Breast epithelium (tissue), 4 donors: ENCODE measurements at regions not wholly inside any gene's neighbourhood (a gene's known extent, or its start where the extent isn't known, plus 50 kb on each side); places are given as distances from the start of the nearest gene placed in this dataset.

ENCODE experiments used
- DNase-seq, 2 donors: peaks; one replicate each; pipeline ENCODE4 v3.0.0-alpha.2; 2019; ENCODE audit warnings: low spot score in 2 of 2
- H3K27ac ChIP-seq, 2 donors: fragments of 200-600 bp; sonication (generic) in 1 of 2; one replicate each; pipeline ENCODE4 v1.5.1; 2016 to 2019; ENCODE audit warnings: mild to moderate bottlenecking in 1 of 2
- H3K27me3 ChIP-seq, 2 donors: fragments of 200-600 bp; sonication (generic) in 1 of 2; one replicate each; pipeline versions ENCODE4 v1.5.1 to v1.6.0; 2017 to 2019; ENCODE audit warnings: control low read depth in 1 of 2, mild to moderate bottlenecking in 1 of 2
- H3K36me3 ChIP-seq: fragments of 200-600 bp; one replicate; pipeline ENCODE4 v1.5.1; 2019
- H3K4me1 ChIP-seq, 2 donors: fragments of 200-600 bp; sonication (generic); one replicate each; pipeline ENCODE4 v1.5.1; 2016 to 2019; ENCODE audit warnings: control low read depth in 1 of 2
- H3K4me3 ChIP-seq, 3 donors: fragments of 200-600 bp; sonication (generic); 1 replicate in 2 of 3; 2 replicates in 1 of 3; pipeline ENCODE4 v1.5.1; 2016 to 2019; ENCODE audit warnings: mild to moderate bottlenecking in 3 of 3, moderate library complexity in 2 of 3
- H3K9me3 ChIP-seq, 2 donors: fragments of 200-600 bp; sonication (generic) in 1 of 2; one replicate each; pipeline ENCODE4 v1.5.1; 2016 to 2019; ENCODE audit warnings: control low read depth in 1 of 2
- CTCF ChIP-seq, 3 donors: fragments of 450-650 bp; IDR thresholded peaks; one replicate each; pipeline ENCODE4 v1.5.1; 2016 to 2017; ENCODE audit warnings: antibody characterized with exemption in 3 of 3, mild to moderate bottlenecking in 3 of 3, moderate library complexity in 3 of 3
- POLR2A ChIP-seq: fragments of 450-650 bp; IDR thresholded peaks from one replicate; pipeline ENCODE4 v1.6.1; 2016; ENCODE audit warnings: antibody characterized with exemption, mild to moderate bottlenecking, moderate library complexity
- POLR2AphosphoS5 ChIP-seq, 3 donors: sonication (generic); formaldehyde crosslinking; IDR thresholded peaks; one replicate each; pipeline ENCODE4 v1.6.1; 2017; ENCODE audit warnings: antibody characterized with exemption in 3 of 3
- intact Hi-C: fragments of 100-400 bp; cut with DNase I; formaldehyde crosslinking; loops from one replicate; pipeline ENCODE4 v1.15.1; 2023; ENCODE audit warnings: low total_unique reads

- intact Hi-C loops: loop anchor here (5.0 kb wide), 1 partner anchor 711 kb away; no protein-coding TSS in a partner anchor
- H3K9me3 ChIP-seq: no peaks in the 10 kb centered on the region
- DNase-seq: no peak
Observed at GRCh38 chr9:119803679-119804078, 434.4 kb upstream of the BRINP1 start.

GRCh38 chr9:119802621-119803020 lies 433.4 kb upstream of the BRINP1 start:
- Histone ChIP-seq H3K27me3 (no peaks in the 10 kb centered on the region), H3K27ac (no peak overlapping the region), H3K9me3 (no peaks in the 10 kb centered on the region), H3K36me3 (no peaks in the 10 kb centered on the region), H3K4me1 (no peaks in the 10 kb centered on the region), H3K4me3 (no peak overlapping the region)
- TF ChIP-seq POLR2A (no peak), POLR2AphosphoS5 (IDR thresholded peaks at IDR 0.05) (no peak), CTCF (IDR thresholded peaks at IDR 0.05) (no peak)
- no peak for DNase-seq
- intact Hi-C loops: loop anchor here (5.0 kb wide), 1 partner anchor 710 kb away; no protein-coding TSS in a partner anchor

More at GRCh38 chr9:119803679-119804078, 434.4 kb upstream of the BRINP1 start:
- no peak for TF ChIP-seq CTCF (IDR thresholded peaks at IDR 0.05)
- TF ChIP-seq POLR2AphosphoS5 (IDR thresholded peaks at IDR 0.05): no peak
- TF ChIP-seq POLR2A: no peak
- no peaks in the 10 kb centered on the region for H3K36me3 ChIP-seq
- H3K4me1 ChIP-seq: no peaks in the 10 kb centered on the region
- no peak overlapping the region for H3K27ac ChIP-seq
- H3K4me3 ChIP-seq: no peak overlapping the region
- H3K27me3 ChIP-seq: no peaks in the 10 kb centered on the region

DNA sequence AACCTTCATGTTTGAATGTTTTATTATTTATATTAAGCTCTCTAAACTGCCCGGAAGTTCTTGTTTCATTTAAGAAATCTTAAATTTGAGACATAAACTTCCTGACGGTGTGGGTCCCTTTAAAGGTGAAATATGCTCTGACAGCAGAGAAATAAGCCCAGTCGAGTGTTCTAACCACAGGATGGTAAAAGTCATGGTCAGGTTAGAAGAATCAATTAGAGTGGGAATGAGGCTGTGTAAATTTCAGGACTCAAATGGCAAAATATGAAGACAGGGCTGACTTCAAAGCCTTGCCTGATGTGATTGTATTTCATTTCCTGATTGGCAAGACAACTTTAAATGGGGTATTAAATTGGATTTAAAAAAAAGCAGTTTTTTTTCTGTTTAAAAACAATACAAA lies 432.9 kb upstream of the BRINP1 start:
- Histone ChIP-seq H3K4me3 (no peak overlapping the region), H3K36me3 (no peaks in the 10 kb centered on the region), H3K27me3 (no peaks in the 10 kb centered on the region), H3K9me3 (no peaks in the 10 kb centered on the region), H3K4me1 (no peaks in the 10 kb centered on the region), H3K27ac (no peak overlapping the region)
- TF ChIP-seq POLR2A (no peak), POLR2AphosphoS5 (IDR thresholded peaks at IDR 0.05) (no peak), CTCF (IDR thresholded peaks at IDR 0.05) (no peak)
- DNase-seq: no peak
- intact Hi-C loops: loop anchor here (5.0 kb wide), 1 partner anchor 710 kb away; no protein-coding TSS in a partner anchor

DNA sequence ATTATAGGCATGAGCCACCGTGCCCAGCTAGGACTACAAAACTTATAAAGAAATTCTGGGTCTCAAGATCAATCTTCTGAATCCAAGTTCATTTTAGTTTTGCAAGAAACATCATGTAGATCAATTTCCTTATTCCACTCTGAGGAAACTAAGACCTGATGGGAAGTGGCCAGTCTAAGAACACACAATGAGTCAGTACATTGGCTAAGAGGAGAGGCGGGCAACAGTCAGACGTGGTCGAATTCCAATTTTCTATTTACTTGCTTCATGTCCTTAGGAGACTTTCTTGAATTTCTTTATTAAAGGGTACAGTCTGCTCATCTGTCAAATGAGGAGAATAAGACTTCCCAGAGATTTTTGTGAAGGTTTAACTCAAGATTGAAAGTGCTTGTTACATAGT lies 432.1 kb upstream of the BRINP1 start:
- no peak for TF ChIP-seq POLR2A
- no peak for TF ChIP-seq CTCF (IDR thresholded peaks at IDR 0.05)
- TF ChIP-seq POLR2AphosphoS5 (IDR thresholded peaks at IDR 0.05): no peak

DNA sequence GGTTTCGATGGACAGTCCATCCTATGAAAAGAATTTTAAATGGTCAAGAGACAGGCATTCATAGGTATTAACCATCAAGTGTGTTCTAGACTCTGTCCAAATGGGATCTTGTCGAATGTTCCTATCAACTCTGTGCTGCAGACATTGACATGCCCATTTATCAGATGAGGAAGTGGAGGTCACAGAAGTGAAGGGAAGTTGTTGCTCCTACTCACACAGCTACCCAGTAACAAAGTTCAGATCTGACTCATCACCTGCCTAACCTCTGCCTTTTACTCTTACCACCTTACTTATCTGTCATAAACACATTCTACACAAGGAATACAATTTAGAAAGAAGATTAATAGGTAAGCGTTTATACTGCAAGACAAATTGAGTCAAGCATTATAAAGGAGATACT lies 426.2 kb upstream of the BRINP1 start:
- TF ChIP-seq POLR2A (no peak), CTCF (IDR thresholded peaks at IDR 0.05) (no peak), POLR2AphosphoS5 (IDR thresholded peaks at IDR 0.05) (no peak)
- H3K4me1 ChIP-seq: no peaks in the 10 kb centered on the region
- H3K27me3 ChIP-seq: no peaks in the 10 kb centered on the region
- no peak for DNase-seq
- no peaks in the 10 kb centered on the region for H3K36me3 ChIP-seq
- intact Hi-C loops: no loop called here
- H3K27ac ChIP-seq: no peak overlapping the region
- no peaks in the 10 kb centered on the region for H3K9me3 ChIP-seq
- H3K4me3 ChIP-seq: no peak overlapping the region

More for the DNA sequence above, 432.1 kb upstream of the BRINP1 start:
- no peak for DNase-seq
- intact Hi-C loops: loop anchor here (5.0 kb wide), 1 partner anchor 709 kb away; no protein-coding TSS in a partner anchor
- Histone ChIP-seq H3K4me1 (no peaks in the 10 kb centered on the region), H3K9me3 (no peaks in the 10 kb centered on the region), H3K36me3 (no peaks in the 10 kb centered on the region), H3K27me3 (no peaks in the 10 kb centered on the region), H3K27ac (no peak overlapping the region), H3K4me3 (no peak overlapping the region)
